ENCODE measurements at regions not wholly inside any gene's neighbourhood (a gene's known extent, or its start where the extent isn't known, plus 50 kb on each side); places are given as distances from the start of the nearest gene placed in this dataset.
"Not testable (repeated sequence)": the region's sequence is repeated elsewhere in the genome, so short reads cannot be mapped to it uniquely, and the experiment has no call there.

DNA sequence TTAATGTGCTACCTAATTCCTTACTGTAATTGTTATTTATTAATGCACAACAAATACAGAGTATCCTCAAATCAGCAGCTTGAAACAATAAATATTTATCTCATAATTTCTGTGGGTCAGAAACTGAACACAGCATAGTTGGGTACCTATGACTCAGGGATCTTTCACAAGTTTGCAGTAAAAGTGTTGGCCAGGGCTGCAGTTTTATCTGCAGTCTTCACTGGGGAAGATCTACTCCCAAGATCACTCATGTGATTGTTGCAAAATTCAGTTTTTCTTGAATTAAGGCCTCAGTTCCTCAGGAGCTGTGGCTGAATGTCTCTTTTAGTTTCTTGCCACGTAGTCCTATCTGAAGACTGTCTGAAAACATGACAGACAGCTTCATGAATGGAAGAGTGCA, 237.8 kb downstream of the ZWINT start:
- DNase-seq (no peak), ATAC-seq (ENCODE audit: poor library complexity) (no peak)
- intact Hi-C loops (cut with DNase I) = no loop called here

DNA sequence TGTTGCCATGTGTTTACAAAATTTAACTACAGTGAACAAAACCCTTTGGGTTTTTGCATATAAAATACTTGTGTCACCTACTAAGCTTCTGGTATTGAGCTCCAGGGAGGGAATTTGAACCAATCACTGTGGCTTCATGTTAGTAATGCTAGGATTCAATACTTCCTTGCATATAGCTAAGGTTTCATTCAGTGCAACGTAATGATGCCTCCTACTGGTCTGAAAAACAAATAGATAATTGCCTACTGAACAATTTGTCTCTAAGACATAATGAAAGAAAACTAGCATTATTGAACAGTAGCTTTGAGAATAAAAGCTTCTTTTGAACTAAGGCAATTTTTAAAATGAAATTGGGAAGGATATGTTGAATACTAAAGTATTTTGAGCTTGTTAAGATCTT, 244.4 kb downstream of the ZWINT start:
- intact Hi-C loops (cut with DNase I) = no loop called here
- DNase-seq (no peak), ATAC-seq (ENCODE audit: poor library complexity) (no peak)

DNA sequence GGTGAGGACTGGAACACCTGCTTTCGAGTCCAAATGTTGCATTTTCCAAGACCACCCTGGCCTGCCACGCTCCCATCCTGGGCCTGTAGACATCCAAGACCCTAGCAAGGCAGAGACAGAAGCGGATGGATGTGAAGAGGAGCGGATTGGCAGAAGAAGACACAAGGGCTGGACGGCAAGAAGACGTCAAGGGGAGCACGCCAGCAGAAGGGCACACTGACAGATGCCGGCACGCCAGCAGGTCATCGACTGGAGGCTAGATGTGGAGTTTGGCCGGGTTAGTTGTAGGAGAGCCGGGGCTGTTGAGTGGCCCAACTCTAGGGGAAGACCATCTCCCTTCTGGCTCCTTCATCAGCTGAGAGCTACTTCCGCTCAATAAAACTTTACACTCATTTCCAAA, 251.6 kb downstream of the ZWINT start:
- DNase-seq = no peak
- intact Hi-C loops (cut with DNase I) = no loop called here
- ATAC-seq (ENCODE audit: poor library complexity) = no peak

DNA sequence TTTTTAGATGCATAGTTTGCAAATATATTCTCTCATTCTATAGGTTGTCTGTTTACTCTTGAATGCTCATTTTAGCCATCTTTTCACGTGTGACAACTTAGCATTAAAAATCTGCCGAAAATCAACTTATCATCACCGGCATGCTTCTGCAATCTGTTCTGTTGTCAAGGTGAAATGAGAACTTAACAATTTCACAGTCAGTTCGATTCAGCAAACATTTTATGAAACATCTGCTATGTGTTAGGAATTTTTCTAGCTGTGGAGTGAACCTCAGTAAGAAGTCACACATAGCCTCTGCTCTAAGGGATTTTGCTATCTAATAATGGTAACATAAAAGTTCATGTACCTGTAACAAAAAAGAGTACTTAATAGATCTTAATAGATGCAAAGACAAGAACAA, 256.1 kb downstream of the ZWINT start:
- no peak for ATAC-seq (ENCODE audit: poor library complexity)
- DNase-seq = no peak
- intact Hi-C loops (cut with DNase I) = no loop called here

DNA sequence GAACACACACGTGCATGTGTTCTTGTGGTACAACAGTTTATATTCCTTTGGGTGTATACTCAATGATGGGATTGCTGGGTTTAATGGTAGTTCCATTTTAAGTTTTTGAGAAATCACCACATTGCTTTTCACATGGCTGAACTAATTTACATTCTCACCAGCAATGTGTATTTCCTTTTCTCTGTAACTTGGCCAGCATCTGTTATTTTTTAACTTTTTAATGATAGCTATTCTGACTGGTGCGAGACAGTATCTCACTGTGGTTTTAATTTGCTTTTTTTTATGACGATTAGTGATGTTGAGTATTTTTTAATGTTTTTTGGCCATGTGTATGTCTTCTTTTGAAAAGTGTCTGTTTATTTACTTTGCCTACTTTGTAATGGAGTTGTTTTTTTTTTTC, 256.6 kb downstream of the ZWINT start:
- intact Hi-C loops (cut with DNase I) = no loop called here
- DNase-seq (no peak), ATAC-seq (ENCODE audit: poor library complexity) (no peak)

DNA sequence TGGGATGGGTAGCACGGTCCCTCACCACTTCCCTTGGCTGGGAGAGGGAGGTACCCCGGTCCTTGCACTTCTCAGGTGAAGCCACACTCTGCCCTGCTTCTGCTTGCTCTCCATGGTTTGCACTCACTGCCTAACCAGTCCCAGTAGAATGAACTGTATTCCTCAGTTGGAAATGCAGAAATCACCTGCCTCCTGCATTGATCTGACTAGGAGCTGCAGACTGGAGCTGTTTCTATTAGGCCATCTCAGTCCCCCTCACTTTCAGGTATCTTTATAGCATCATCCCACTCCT, 264.9 kb downstream of the ZWINT start:
- no peak for ATAC-seq (ENCODE audit: poor library complexity)
- intact Hi-C loops (cut with DNase I) = no loop called here
- no peak for DNase-seq

DNA sequence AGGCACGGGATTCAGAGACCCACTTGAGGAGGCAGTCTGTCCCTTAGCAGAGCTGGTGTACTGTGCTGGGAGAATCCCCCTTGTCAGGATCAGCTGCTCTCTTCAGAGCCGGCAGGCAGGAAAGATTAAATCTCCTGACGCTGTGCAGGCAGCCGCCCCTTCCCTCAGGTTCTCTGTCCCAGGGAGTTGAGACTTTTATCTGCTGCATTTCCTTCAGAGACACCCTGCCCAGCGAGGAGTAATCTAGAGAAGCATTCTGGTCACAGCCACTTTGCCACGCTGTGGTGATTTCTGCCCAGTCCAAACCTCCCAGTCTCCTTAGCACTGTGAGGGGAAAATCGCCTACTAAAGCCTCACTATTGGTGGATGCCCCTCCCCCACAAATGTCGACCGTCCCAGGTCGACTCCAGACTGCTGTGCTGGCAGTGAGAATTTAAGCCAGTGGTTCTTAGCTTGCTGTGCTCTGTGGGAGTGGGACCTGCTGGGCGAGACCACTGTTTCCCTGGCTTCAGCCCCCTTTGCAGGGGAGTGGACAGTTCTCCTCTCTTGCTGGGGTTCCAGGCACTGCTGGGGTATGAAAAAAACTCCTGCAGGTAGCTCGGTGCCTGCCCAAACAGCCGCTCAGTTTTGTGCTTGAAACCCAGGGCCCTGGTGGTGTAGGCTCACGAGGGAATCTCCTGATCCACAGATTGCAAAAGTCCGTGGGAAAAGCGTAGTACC, 265.4 kb downstream of the ZWINT start:
- no peak for ATAC-seq (ENCODE audit: poor library complexity)
- intact Hi-C loops (cut with DNase I) = no loop called here

DNA sequence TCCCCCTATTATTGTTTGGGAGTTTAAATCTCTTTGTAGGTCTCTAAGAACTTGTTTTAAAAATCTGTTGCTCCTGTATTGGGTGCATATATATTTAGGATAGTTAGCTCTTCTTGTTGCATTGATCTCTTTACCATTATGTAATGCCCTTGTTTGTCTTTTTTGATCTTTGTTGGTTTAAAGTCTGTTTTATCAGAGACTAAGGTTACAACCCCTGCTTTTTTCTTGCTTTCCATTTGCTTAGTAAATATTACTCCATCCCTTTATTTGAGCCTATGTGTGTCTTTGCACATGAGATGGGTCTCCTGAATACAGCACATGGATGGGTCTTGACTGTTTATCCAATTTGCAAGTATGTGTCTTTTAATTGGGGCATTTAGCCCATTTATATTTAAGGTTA, 267.4 kb downstream of the ZWINT start:
- DNase-seq; ATAC-seq (ENCODE audit: poor library complexity); intact Hi-C loops (cut with DNase I): not testable (repeated sequence)

More for the DNA sequence above, 265.4 kb downstream of the ZWINT start:
- no peak for DNase-seq

DNA sequence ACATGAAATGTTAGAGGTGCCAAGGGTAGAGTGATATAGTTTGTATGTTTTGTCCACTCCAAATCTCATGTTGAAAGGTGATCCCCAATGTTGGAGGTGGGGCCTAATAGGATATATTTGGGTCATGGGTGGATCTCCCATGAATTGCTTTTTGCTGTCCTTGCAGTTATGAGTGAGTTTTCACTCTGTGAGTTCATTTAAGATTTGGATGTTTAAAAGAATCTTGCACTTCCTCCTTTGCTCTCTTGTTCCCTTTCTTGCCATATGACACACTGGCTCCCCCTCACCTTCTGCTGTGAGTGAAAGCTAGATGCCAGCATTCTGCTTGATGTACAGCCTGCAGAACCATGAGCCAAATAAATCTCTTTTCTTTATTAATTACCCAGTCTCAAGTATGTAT, 269.2 kb downstream of the ZWINT start:
- intact Hi-C loops (cut with DNase I) = no loop called here
- DNase-seq = no peak
- ATAC-seq (ENCODE audit: poor library complexity) = no peak

DNA sequence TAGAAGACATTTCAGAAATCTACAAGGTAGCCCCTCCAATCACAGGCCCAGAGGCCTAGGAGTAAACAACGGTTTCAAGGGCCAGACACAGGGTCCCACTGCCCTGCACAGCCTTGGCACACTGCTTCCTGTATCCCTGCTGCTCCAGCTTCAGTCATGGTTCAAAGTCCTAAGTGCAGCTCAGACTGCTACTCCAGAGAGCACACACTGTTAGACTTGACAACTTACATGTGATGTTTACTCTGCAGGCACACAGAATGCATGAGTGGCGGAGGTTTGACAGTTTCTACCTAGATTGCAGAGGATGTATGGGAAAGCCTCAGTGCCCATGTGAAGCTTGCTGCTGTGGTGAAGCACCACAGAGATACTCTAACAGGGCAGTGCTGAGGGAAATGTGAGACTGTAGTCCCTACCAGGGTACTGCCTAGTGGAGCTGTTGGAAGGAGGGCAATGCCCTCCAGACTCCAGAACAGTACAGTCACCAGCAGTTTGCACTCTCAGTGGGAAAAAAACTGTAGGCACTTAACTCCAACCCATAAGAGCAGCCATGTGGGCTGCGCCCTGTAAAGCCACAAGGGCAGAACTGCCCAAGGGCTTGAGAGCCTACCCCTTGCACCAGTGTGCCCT, 270.0 kb downstream of the ZWINT start:
- intact Hi-C loops (cut with DNase I) = no loop called here
- ATAC-seq (ENCODE audit: poor library complexity) = no peak
- no peak for DNase-seq

DNA sequence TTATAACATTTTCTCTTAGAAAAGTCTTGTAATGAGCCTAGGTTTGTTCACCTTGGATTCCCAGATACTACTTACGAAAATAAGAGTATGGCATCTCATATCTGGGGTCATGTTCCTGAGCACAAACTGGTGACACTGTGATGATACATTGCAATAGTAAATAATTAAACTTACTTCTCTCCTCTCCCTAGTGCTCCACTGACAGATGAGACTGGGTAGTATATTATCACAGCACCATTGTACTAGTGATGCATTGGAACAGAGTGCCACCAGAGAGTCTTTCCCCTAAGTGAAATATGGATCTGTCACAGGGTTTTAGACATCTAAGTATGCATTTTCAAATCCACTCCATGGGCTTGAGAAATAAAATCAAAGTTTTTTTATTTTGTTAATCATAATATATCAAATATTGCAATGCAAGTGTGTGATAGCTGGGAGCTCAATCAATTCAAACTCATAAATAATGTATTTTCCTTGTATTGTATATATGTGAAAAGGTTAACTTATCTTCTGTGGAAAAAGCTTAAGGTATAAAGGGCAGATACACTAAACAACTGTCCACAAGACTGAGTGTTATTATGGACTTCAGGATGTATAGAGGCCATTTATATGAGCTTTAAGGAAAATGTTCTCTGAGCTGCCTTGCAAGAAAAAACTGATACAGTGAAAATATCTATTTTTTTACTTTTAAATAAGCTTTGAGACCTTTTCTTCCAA, 275.5 kb downstream of the ZWINT start:
- intact Hi-C loops (cut with DNase I) = no loop called here
- ATAC-seq (ENCODE audit: poor library complexity) = no peak
- DNase-seq = no peak

DNA sequence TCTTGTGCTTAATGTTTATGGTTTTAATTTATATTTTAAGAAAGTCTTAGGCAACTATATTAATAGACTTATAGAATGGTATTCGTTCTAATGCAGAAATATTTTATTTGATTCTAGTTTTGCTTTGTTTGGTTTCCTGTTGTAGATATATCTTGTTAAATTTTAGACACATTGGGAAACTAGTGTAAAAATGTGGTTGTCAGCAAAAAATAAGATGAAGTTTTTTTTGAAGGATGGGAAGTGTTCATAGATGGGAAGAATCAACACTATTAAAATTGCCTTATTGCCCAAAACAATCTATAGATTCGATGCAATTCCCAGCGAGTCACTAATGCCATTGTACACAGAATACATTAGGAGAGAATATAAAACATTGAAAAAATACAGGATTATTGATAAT, 278.9 kb downstream of the ZWINT start:
- DNase-seq (no peak), ATAC-seq (ENCODE audit: poor library complexity) (no peak)
- intact Hi-C loops (cut with DNase I) = no loop called here

DNA sequence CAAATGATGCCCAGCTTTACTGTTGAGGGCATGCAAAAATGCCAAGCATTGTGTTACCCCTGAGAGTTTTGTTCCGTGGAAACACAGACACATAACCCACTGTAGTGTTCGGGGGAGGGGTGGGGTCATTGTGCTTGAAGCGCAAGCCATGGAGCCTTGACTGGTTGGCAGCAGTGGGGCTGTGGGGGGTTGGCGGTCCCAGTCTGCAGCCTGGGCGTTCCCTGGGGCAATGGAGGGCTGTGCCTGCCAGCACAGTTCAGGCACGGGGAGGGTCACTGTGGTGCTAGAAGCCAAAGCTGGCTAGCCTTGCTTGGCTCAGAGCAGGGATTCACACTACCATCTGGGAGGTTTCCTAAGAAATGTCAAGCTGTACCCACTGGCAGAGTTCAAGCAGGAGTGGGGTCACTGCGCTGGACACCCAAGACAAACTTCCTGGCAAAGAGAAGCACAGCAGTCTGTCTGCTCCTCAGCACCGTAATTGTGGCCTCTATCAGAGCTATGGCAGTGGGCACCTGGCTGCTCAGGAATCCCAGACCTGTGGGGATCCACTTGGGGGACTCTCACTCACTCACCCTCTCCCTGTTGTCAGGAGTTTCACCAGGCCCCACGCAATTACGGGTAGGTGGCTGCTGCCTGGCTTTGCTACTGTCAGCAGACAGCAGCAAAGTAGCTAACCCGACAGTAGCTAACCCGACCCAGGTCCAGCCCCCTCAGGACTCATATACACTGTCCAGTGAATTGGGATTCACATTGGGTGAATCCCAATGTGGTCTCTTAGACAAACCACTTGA, 292.4 kb downstream of the ZWINT start:
- intact Hi-C loops (cut with DNase I) = no loop called here
- no peak for ATAC-seq (ENCODE audit: poor library complexity)
- no peak for DNase-seq

DNA sequence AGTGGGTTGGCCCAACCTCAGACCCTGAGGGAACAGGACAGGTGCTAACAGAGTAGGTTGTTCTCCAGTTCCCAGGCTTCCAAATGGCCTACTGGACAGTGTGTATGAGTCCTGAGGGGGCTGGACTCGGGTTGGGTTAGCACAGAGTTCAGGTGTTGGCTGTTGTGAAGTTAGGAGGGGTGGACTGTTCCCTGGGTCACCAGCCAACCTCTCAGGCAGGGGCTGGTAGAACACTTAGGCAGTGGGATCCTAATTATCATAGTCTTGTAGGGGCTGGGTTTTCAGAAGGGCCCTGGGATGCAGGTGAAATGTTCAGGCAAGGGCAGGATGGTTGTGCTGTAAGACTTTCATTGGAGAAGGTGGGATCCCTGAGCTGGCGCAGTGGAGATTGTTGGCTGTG, 293.0 kb downstream of the ZWINT start:
- intact Hi-C loops (cut with DNase I) = no loop called here
- ATAC-seq (ENCODE audit: poor library complexity) (no peak), DNase-seq (no peak)

DNA sequence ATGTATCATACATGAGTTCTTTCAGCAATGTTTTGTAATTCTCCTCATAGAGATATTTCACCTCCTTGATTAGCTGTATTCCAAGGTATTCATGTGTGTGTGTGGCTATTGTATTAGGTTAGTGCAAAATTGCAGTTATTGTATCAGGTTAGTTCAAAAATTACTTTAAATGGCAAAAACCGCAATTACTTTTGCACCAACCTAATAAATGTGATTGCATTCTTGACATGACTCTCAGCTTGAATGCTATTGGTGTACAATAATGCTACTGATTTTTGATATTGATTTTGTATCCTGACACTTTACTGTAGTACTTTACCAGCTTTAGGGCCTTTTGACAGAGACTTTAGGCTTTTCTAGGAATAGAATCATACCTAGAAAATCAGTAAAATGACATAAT, 297.4 kb downstream of the ZWINT start:
- intact Hi-C loops (cut with DNase I) = no loop called here

DNA sequence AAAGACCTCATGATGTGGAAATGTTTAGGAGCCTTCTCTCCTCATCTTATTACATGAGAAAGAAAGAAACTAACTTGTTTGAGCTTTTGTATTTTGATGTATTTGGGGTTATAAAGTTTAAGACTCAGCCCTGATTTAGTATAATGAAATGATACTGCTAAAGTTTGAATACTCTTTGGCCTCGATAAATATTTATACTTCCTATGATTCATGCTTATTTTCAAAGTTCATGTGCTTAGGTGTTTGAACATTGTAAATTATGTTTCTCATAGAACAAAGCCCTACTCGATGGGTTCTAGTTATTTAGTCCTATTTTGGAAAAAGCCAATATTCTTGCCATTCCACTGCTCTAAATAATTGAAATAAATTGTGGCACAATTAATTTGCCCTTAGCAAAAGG, 303.2 kb downstream of the ZWINT start:
- DNase-seq = no peak
- intact Hi-C loops (cut with DNase I) = no loop called here
- no peak for ATAC-seq (ENCODE audit: poor library complexity)

More for the DNA sequence above, 297.4 kb downstream of the ZWINT start:
- ATAC-seq (ENCODE audit: poor library complexity) = no peak
- no peak for DNase-seq

DNA sequence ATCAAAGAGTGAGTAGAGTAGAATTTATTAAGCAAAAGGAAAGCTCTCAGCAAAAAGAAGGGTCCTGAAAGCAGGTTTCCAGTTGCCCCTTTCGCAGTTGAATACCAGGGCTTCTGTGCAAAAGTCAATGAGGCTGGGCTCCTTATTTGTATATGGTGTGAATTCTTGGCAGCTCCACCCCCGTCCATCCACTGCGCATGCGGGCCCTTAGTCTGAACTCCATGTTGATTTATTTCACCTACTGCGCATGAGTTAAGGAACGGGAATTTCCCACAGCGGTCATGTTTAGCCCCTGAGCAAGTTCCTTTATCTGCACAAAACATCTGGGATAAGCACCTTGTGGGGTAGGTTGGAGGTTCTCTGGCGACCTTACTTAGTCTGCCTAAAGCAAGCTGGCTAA, 325.6 kb downstream of the ZWINT start:
- ATAC-seq (ENCODE audit: poor library complexity) (no peak), DNase-seq (no peak)
- intact Hi-C loops (cut with DNase I) = no loop called here

DNA sequence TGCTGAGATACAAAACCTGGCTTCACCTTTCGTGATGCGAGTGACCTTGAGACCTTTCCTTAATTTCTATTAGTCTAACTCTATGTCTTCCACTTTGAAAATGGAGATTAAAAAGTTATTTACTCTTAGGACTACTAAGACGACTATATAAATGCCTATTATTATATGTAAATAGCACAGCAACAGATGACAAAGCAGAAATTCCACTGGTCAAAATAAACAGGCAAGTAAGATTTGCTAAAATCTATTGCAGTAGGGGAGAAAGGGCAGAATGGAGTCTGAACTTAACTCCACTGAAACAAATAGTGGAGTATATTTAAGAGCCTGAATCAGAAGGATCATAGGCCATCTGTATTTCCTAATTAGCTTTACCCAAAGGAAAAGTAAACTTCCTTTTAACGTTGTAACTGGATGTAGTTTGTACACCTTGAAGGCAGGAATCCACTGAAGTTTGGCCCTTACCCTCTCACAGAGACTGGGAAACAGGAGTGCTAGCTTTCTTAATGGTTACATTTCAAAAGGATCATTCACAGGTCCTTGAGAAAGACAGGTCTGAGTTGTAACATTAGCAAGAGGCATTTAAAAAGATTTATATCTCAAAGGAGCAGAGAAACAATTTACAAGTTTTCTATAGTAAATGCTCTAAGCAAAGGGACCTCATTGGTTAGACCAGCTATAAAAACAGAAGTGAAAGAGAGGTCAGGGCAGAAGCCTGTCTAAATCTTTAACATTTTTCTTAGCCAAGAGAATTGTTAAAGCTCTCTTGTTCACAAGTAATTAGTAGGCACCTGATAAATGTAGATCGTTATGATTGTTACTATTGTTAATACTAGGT, 332.5 kb downstream of the ZWINT start:
- intact Hi-C loops (cut with DNase I) = no loop called here
- no peak for DNase-seq
- ATAC-seq (ENCODE audit: poor library complexity) = no peak

DNA sequence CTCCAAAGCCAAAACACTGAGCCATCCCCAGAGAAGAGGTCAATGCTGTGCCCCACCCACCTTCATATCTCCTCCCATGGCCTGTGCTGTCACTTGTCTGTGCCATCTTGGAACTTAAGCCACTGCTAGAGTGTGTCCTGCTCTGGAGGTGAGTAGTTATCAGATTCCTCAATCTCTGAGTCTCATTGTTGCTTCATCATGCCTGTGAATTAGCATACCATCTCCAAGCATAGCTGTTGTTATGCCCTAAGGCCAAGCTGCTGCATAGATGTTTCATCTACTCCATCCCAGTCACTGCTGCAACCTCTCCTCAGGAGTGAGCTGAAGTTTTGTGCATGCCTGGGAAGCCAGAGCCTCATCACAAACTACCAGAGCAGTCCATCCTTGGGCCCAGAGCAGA, 349.0 kb downstream of the ZWINT start:
- no peak for DNase-seq
- ATAC-seq (ENCODE audit: poor library complexity) = no peak
- intact Hi-C loops (cut with DNase I) = no loop called here

Data from Right ventricle myocardium superior (tissue), 1 donor.